Liver (tissue), 3 donors: ENCODE measurements at regions not wholly inside any gene's neighbourhood (a gene's known extent, or its start where the extent isn't known, plus 50 kb on each side); places are given as distances from the start of the nearest gene placed in this dataset.

Experiments
- CTCF ChIP-seq: fragments of 150-350 bp; IDR thresholded peaks from 2 replicates; pipeline ENCODE4 v1.5.1; 2017; ENCODE audit warnings: improper control_type of control experiment, low read depth, low read length; ENCODE audit not compliant: missing input control
- HNF4A ChIP-seq, 2 donors: conservative IDR thresholded peaks; 2 replicates each; pipeline ENCODE4 v1.6.1; 2016; ENCODE audit warnings: antibody characterized with exemption in 2 of 2, mild to moderate bottlenecking in 2 of 2
- MAX ChIP-seq: IDR thresholded peaks from 2 replicates; pipeline ENCODE4 v1.6.1; 2016; ENCODE audit warnings: antibody characterized with exemption
- RAD21 ChIP-seq, 2 donors: IDR thresholded peaks; 2 replicates each; pipeline ENCODE4 v1.6.1; 2016; ENCODE audit warnings: antibody characterized with exemption in 2 of 2, mild to moderate bottlenecking in 2 of 2
- REST ChIP-seq: IDR thresholded peaks from 2 replicates; pipeline ENCODE4 v1.6.1; 2016; ENCODE audit warnings: antibody characterized with exemption, mild to moderate bottlenecking
- TAF1 ChIP-seq: conservative IDR thresholded peaks from 2 replicates; pipeline ENCODE4 v1.6.1; 2016; ENCODE audit warnings: antibody characterized with exemption, mild to moderate bottlenecking
- YY1 ChIP-seq: IDR thresholded peaks from 2 replicates; pipeline ENCODE4 v1.6.1; 2016; ENCODE audit warnings: antibody characterized with exemption, mild to moderate bottlenecking
- ZBTB33 ChIP-seq: IDR thresholded peaks from 2 replicates; pipeline ENCODE4 v1.6.1; 2016; ENCODE audit warnings: antibody characterized with exemption
- donor health status: healthy.
- donor health status: healthy.

- TF ChIP-seq CTCF (no peak), REST (no peak), HNF4A (conservative IDR thresholded peaks at IDR 0.05) (no peak), RAD21 (IDR thresholded peaks at IDR 0.05) (no peak), YY1 (no peak), ZBTB33 (no peak), TAF1 (no peak), MAX (no peak)
Measured at GRCh38 chr15:77546050-77546501, 86.6 kb downstream of the LINGO1 start.
